IPS DF 4.7 (cell line): ENCODE measurements at regions not wholly inside any gene's neighbourhood (a gene's known extent, or its start where the extent isn't known, plus 50 kb on each side); places are given as distances from the start of the nearest gene placed in this dataset.
"Not testable (repeated sequence)": the region's sequence is repeated elsewhere in the genome, so short reads cannot be mapped to it uniquely, and the experiment has no call there.

ENCODE experiments used
- DNase-seq: peaks from one replicate; pipeline ENCODE4 v3.0.0-alpha.2; 2013; ENCODE audit warnings: low spot score; ENCODE audit errors: extremely low read depth

DNA sequence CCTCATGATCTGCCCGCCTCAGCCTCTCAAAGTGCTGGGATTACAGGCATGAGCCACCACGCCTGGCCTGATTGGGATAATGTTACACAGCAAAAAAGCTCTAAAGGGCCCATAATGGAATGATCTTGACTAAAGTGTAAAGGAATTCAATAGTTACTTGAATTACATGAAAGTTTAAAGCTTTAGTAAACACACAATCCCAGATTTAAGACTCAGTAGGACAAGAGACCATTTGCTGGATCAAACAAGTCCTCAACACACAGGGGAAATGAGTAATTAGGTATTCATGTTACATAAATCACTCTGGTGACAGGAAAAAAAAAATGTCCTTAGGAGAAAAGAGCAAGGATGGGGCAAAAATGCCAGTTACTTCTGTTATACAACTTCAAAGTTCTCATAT, 762.9 kb upstream of the AMELY start:
- no peak for DNase-seq

DNA sequence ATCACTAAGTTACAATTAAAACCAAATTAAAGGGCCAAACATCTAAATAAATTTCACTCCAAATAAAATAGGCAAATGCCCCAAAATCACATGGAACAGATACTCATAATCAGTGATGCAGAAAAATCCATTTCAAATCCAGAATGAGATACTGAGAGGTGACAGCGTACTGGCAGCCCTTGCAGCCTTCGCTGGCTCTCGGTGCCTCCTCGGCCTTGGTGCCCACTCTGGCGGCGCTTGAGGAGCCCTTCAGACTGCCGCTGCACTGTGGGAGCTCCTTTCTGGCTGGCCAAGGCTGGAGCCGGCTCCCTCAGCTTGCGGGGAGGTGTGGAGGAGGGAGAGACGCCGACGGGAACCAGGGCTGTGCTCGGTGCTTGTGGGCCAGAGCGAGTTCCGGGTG, 761.2 kb upstream of the AMELY start:
- DNase-seq, result no peak

DNA sequence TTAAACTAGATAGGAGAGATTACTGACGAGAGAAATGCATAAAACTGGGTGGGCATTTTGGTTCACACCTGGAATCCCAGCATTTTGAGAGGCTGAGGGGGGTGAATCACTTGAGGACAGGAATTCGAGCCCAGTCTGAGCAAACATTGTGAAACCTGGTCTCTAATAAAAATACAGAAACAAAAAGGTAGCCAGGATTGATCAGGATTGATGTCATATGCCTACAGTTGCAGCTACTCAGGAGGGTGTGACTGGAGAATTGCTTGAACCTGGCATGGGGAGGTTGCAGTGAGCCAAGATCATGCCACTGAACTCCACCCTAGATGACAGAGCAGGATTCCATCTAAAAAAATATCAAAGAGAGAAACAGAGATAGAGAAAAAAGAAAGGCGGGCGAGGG, 751.7 kb upstream of the AMELY start:
- no peak for DNase-seq

DNA sequence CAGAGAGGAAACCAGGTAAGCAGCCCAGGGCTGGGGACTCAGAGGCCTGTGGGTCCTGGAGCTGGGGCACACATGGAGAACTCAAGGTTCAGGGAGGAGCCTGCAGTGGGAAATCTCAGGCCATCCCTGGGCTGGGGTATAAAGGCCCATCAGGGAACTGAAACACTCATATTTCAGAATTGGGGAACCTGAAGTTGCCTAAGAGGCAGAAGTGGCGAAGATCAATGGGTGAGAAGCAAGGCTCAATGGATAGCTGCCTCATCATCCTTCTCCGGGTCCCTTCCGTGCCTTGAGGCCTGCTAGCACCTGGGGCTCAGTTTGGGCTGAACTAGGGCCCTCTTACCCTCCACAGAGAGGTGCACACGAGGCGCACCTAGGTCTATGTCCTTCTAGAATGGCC, 747.5 kb upstream of the AMELY start:
- no peak for DNase-seq

DNA sequence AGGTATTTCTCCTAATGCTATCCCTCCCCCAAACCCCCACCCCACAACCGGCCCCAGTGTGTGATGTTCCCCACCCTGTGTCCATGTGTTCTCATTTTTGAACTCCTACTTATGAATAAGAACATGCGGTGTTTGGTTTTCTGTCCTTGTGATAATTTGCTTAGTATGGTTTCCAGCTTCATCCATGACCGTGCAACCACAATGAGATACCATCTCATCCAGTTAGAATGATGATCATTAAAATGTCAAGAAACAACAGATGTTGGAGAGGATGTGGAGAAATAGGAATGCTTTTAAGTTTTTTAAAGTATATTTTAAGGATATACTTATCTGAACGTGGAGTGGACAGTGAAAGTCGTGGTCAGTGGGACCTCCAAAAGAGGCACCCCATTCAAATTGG, 745.0 kb upstream of the AMELY start:
- no peak for DNase-seq

DNA sequence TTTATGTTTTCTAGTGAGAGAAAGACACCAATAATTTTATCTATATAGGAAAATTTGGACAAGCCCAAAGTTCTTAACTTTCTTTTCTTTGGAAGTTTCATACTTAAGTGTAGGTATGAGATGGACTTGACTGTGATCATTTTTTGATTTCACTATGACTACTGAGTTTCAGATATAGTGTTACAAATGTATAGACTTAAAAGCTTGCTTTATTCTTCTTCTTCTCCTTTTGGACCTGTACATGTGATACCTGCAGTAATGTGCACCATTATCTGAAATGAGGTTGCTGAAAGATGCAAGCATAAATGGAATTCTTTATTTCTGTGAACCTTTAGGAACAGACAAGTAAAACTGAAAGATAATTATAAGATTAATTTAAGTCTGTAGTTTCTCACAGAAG, 743.4 kb upstream of the AMELY start:
- DNase-seq, result no peak

DNA sequence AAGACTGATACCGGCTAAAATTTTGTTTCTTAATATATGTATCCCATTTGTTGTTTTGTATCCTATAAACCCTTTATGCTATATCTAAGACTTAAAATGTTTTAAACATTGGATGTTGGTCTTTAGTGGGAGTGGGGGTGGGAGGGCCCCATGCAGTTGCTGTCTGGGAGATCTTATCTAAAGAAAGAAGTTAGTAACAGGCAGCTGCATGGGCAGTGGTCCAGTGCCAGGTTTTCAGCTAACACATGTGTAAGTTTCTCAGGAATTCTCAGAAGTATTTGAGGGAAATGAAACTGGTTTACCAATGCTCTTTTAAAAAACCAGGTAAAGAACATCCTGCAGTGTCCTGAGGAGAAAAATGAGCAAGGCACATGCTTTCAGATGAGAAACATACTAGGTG, 738.3 kb upstream of the AMELY start:
- DNase-seq, result not testable (repeated sequence)
